Thoracic aorta (tissue), 2 donors: ENCODE measurements at regions not wholly inside any gene's neighbourhood (a gene's known extent, or its start where the extent isn't known, plus 50 kb on each side); places are given as distances from the start of the nearest gene placed in this dataset.

ENCODE experiments used
- ATAC-seq: fragments of 150-250 bp; one replicate; pipeline ENCODE4 v1.8.0; 2017; ENCODE audit warnings: low read depth; ENCODE audit not compliant: insufficient number of reproducible peaks, low FRiP score
- DNase-seq: peaks from one replicate; pipeline ENCODE4 v3.0.0-alpha.2; 2020; ENCODE audit warnings: low spot score
- H3K27ac ChIP-seq, 2 donors: fragments of 200-600 bp; sonication (generic); 1 replicate in 1 of 2; 2 replicates in 1 of 2; pipeline ENCODE4 v1.5.1; 2016; ENCODE audit warnings: mild to moderate bottlenecking in 2 of 2, moderate library complexity in 2 of 2
- H3K27me3 ChIP-seq: fragments of 200-600 bp; sonication (generic); replicated peaks from 2 replicates; pipeline ENCODE4 v1.6.0; 2016; ENCODE audit warnings: mild to moderate bottlenecking; ENCODE audit not compliant: insufficient read depth
- H3K36me3 ChIP-seq: fragments of 200-600 bp; sonication (generic); one replicate; pipeline ENCODE4 v1.5.1; 2016
- H3K4me1 ChIP-seq, 2 donors: fragments of 200-600 bp; sonication (generic); 1 replicate in 1 of 2; 2 replicates in 1 of 2; pipeline versions ENCODE4 v1.5.1 to v1.6.0; 2016; ENCODE audit warnings: low read depth in 2 of 2, mild to moderate bottlenecking in 1 of 2; ENCODE audit not compliant: control insufficient read depth in 1 of 2
- H3K4me3 ChIP-seq: fragments of 200-600 bp; sonication (generic); 2 replicates; pipeline ENCODE4 v1.5.1; 2016; ENCODE audit warnings: mild to moderate bottlenecking
- H3K9me3 ChIP-seq: fragments of 200-600 bp; sonication (generic); 2 replicates; pipeline ENCODE4 v1.5.1; 2016
- TF ChIP-seq, protein P1 (sequence below): fragments of 200-600 bp; sonication (generic); IDR thresholded peaks from one replicate; pipeline ENCODE4 v1.5.1; 2019; ENCODE audit warnings: antibody characterized with exemption

DNA sequence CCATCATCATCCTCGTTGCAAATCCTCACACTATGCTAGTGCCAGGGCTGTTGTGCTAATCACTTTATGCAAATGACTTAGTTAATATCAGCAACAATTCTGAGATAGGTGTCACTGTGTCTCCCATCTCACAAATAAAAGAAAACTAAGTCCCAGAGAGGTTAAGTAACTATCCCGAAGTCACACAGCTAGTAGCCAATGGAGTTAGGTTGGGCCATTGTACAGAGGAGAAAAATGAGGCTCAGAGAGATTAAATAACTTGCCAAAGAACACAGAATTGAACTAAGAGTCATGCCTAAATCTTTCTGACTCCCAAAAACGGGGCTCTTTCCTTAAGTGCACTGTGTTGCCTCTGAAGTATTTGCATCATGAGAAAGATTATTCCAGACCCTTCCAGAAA is 146.4 kb downstream of the MIS18A start:
- Histone ChIP-seq H3K9me3 (no peaks in the 10 kb centered on the region), H3K27ac (no peak overlapping the region), H3K4me1 (peaks cover 0 to 37% of the 10 kb centered on the region in 2 donors), H3K27me3 (no peaks in the 10 kb centered on the region), H3K4me3 (no peak overlapping the region), H3K36me3 (no peaks in the 10 kb centered on the region)
- TF ChIP-seq, protein P1, sequence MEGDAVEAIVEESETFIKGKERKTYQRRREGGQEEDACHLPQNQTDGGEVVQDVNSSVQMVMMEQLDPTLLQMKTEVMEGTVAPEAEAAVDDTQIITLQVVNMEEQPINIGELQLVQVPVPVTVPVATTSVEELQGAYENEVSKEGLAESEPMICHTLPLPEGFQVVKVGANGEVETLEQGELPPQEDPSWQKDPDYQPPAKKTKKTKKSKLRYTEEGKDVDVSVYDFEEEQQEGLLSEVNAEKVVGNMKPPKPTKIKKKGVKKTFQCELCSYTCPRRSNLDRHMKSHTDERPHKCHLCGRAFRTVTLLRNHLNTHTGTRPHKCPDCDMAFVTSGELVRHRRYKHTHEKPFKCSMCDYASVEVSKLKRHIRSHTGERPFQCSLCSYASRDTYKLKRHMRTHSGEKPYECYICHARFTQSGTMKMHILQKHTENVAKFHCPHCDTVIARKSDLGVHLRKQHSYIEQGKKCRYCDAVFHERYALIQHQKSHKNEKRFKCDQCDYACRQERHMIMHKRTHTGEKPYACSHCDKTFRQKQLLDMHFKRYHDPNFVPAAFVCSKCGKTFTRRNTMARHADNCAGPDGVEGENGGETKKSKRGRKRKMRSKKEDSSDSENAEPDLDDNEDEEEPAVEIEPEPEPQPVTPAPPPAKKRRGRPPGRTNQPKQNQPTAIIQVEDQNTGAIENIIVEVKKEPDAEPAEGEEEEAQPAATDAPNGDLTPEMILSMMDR = no peak
- ATAC-seq = no peak
- no peak for DNase-seq

DNA sequence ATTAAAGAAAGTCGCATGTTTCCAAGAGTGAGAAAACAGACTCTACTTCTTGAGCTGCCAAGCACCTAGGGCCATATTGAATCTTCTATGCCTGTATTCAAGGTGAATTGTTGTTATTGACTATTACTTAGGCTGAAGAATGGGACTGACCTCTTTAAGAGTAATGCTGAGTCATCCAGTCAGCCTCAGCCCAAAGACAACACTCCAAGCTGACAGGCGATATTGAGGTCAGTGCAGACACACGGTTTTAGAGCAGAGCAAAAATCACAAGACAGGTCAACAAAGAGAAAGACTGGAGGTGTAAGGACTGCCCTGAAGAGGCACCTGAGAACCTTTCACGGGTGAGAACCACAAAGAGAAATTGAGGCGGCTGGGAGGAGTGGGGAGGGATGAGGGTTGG is 146.9 kb downstream of the MIS18A start:
- Histone ChIP-seq H3K9me3 (no peaks in the 10 kb centered on the region), H3K4me1 (peaks cover 0 to 37% of the 10 kb centered on the region in 2 donors), H3K27ac (no peak overlapping the region), H3K4me3 (no peak overlapping the region), H3K27me3 (no peaks in the 10 kb centered on the region), H3K36me3 (no peaks in the 10 kb centered on the region)
- DNase-seq (no peak), ATAC-seq (no peak)
- TF ChIP-seq, protein P1 = no peak

DNA sequence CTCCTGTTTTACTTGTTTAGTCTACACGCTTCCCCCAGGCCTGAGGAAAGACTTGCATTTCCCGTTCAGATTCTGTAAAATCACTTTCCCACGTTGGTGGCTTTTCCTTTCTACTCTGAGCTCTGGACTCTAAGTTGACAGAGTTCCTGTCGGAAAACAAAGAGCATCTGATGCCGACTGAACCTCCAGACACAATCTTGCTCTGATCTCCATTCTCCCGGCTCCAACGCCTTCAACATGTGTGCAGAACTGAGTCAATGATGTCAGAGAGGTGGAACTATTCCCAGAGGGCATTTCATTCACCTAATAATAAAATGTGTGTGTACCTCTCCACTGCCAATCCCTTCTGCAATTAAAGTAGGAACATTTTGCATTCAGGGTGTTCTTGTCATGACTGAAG is 147.7 kb downstream of the MIS18A start:
- Histone ChIP-seq H3K27me3 (no peaks in the 10 kb centered on the region), H3K4me1 (peaks cover 0 to 32% of the 10 kb centered on the region in 2 donors), H3K36me3 (no peaks in the 10 kb centered on the region), H3K27ac (no peak overlapping the region), H3K4me3 (no peak overlapping the region), H3K9me3 (no peaks in the 10 kb centered on the region)
- TF ChIP-seq, protein P1 = no peak
- no peak for ATAC-seq
- DNase-seq = no peak

DNA sequence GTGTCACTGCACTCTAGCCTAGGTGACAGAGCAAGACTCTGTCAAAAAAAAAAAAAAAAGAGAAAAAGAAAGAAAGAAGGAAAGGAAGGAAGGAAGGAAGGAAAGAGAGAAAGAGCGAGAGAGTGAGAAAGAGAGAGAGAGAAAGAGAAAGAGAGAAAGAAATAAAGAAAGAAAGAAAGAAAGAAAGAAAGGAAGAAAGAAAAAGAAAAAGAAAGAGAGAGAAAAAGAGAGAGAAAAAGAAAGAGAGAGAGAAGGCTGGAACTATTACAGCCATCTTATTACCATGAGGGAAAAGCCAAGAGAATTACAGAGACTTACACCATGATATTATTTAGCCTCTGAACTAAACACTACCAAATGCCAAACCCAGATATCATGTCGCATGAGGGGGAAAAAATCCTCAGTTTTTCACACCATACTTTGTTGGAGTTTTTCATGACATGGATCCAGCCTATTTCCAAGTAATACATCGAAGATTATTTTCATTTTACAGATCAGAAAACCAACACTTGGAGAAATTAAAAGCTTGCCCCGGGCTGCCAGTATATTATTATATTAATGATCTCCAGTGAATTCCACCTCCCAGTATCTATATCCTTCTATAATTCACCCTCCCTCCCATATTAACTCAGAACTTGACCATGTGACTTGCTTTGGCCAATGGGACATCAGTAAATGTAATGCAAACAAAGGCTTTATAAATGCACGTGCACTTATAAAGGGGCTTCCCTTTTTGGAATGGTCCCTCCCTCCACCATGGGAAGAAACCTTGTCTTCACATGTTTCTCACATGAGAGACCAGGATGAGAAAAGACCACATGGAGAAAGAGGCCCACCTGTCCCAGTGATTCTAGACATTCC is 148.6 kb downstream of the MIS18A start:
- ATAC-seq (no peak), DNase-seq (no peak)
- no peaks in the 10 kb centered on the region for H3K27me3 ChIP-seq
- no peak overlapping the region for H3K4me3 ChIP-seq
- peaks cover 0 to 26% of the 10 kb centered on the region in 2 donors for H3K4me1 ChIP-seq
- H3K27ac ChIP-seq = no peak overlapping the region
- H3K9me3 ChIP-seq = no peaks in the 10 kb centered on the region
- TF ChIP-seq, protein P1 = no peak
- H3K36me3 ChIP-seq = no peaks in the 10 kb centered on the region

DNA sequence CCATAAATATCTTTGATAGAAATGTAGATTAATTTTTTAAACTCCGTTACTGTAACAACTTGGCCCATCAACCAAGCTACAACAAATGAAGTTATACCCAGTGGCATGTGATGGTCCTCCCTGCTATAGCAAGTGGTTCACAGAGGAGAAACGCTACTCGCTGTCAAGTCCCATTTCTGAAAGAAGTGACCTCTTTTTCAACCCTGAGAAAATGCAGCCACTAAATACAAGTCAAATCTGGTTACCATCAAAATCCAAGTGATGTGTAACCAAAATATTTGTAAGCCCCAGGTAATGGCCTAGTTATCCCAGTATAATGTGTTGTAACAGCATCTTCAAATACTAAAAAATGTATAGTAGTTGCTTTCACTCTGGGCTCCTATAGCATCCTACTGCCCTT is 151.8 kb downstream of the MIS18A start:
- Histone ChIP-seq H3K27ac (no peak overlapping the region), H3K27me3 (no peaks in the 10 kb centered on the region), H3K9me3 (peaks cover 5% of the 10 kb centered on the region), H3K4me1 (peaks cover 0 to 9% of the 10 kb centered on the region in 2 donors), H3K4me3 (no peak overlapping the region), H3K36me3 (no peaks in the 10 kb centered on the region)
- DNase-seq (no peak), ATAC-seq (no peak)
- TF ChIP-seq, protein P1 = no peak
